ENCODE measurements at regions not wholly inside any gene's neighbourhood (a gene's known extent, or its start where the extent isn't known, plus 50 kb on each side); places are given as distances from the start of the nearest gene placed in this dataset.

GRCh38 chr2:173589604-173590275, 235.1 kb downstream of the CDCA7 start:
- no peaks in the 10 kb centered on the region for H3K27me3 ChIP-seq (replicated peaks)
- in situ Hi-C loops (cut with HindIII; ENCODE audit: low pct_ligation_motif_present, low sequenced_read_pairs): no loop called here
- DNase-seq: no peak
- H3K4me3 ChIP-seq (ENCODE audit: low read depth, low read length): no peak overlapping the region
- peak overlapping the region; percentile 68 for H3K27ac ChIP-seq
- no peaks in the 10 kb centered on the region for H3K36me3 ChIP-seq (replicated peaks)
- no peak for TF ChIP-seq CTCF (IDR thresholded peaks at IDR 0.05; ENCODE audit: low read depth, low read length, missing control alignments)

GRCh38 chr2:173590276-173590861, 235.7 kb downstream of the CDCA7 start:
- DNase-seq: peak; percentile 95
- Histone ChIP-seq H3K27ac (peak overlapping the region; percentile 68), H3K4me3 (ENCODE audit: low read depth, low read length) (no peak overlapping the region), H3K36me3 (replicated peaks) (no peaks in the 10 kb centered on the region), H3K27me3 (replicated peaks) (no peaks in the 10 kb centered on the region)
- no peak for TF ChIP-seq CTCF (IDR thresholded peaks at IDR 0.05; ENCODE audit: low read depth, low read length, missing control alignments)
- in situ Hi-C loops (cut with HindIII; ENCODE audit: low pct_ligation_motif_present, low sequenced_read_pairs): no loop called here

- H3K27ac ChIP-seq: no peak overlapping the region
- H3K4me3 ChIP-seq (ENCODE audit: low read depth, low read length): no peak overlapping the region
- no peaks in the 10 kb centered on the region for H3K36me3 ChIP-seq (replicated peaks)
- in situ Hi-C loops (cut with HindIII; ENCODE audit: low pct_ligation_motif_present, low sequenced_read_pairs): no loop called here
- no peak for DNase-seq
- H3K27me3 ChIP-seq (replicated peaks): no peaks in the 10 kb centered on the region
- no peak for TF ChIP-seq CTCF (IDR thresholded peaks at IDR 0.05; ENCODE audit: low read depth, low read length, missing control alignments)
These were observed 238.4 kb downstream of the CDCA7 start for GRCh38 chr2:173593109-173593508.

GRCh38 chr2:173596244-173596643, 241.6 kb downstream of the CDCA7 start:
- Histone ChIP-seq H3K4me3 (ENCODE audit: low read depth, low read length) (no peak overlapping the region), H3K27me3 (replicated peaks) (no peaks in the 10 kb centered on the region), H3K27ac (no peak overlapping the region), H3K36me3 (replicated peaks) (no peaks in the 10 kb centered on the region)
- in situ Hi-C loops (cut with HindIII; ENCODE audit: low pct_ligation_motif_present, low sequenced_read_pairs): no loop called here
- no peak for TF ChIP-seq CTCF (IDR thresholded peaks at IDR 0.05; ENCODE audit: low read depth, low read length, missing control alignments)
- DNase-seq: no peak

- no peak for TF ChIP-seq CTCF (IDR thresholded peaks at IDR 0.05; ENCODE audit: low read depth, low read length, missing control alignments)
- Histone ChIP-seq H3K36me3 (replicated peaks) (no peaks in the 10 kb centered on the region), H3K27me3 (replicated peaks) (no peaks in the 10 kb centered on the region), H3K27ac (no peak overlapping the region), H3K4me3 (ENCODE audit: low read depth, low read length) (no peak overlapping the region)
- no peak for DNase-seq
- in situ Hi-C loops (cut with HindIII; ENCODE audit: low pct_ligation_motif_present, low sequenced_read_pairs): no loop called here
These were observed 243.9 kb downstream of the CDCA7 start for GRCh38 chr2:173598525-173598924.
